K562 (cell line): ENCODE measurements at regions not wholly inside any gene's neighbourhood (a gene's known extent, or its start where the extent isn't known, plus 50 kb on each side); places are given as distances from the start of the nearest gene placed in this dataset.

ENCODE experiments used
- ATAC-seq: fragments of 200-7000 bp; cut with Tn5 transposase; 3 replicates; pipeline ENCODE4 v1.9.1; 2020; ENCODE audit warnings: moderate library complexity
- BruUV-seq: library from RNA; stranded (reverse); fragments of 400-500 nt; replicated peaks from 2 replicates; lab custom pipeline; 2021; lab: Mats Ljungman, UMichigan
- CTCF ChIA-PET: fragments of 300-600 bp; formaldehyde crosslinking; extraction: SDS; loops from one replicate; lab custom pipeline; 2021; ENCODE audit warnings: low intra/inter-chr PET ratio; lab: Yijun Ruan, JAX
- POLR2A ChIA-PET: fragments of 300-600, 350-650 bp; sonication (Branson Sonifier 250); formaldehyde crosslinking; extraction: SDS; loops from one replicate; lab custom pipeline; 2021; ENCODE audit warnings: antibody characterized with exemption, inconsistent platforms; lab: Yijun Ruan, JAX
- DNase-seq, 4 experiments: peaks; one replicate each; pipeline versions ENCODE4 v3.0.0 to v3.0.0-alpha.2; 2011 to 2018; ENCODE audit warnings: low spot score in 3 of 4, mixed read lengths in 3 of 4; ENCODE audit errors: extremely low read depth in 1 of 4
- FAIRE-seq: peaks from 2 replicates; lab custom pipeline; 2011; peaks lifted over from hg19 to GRCh38; lab: Jason Lieb, UNC
- H2AFZ ChIP-seq: 2 replicates; pipeline ENCODE4 v1.6.0; 2011; ENCODE audit warnings: low read depth, low read length, control low read depth, inconsistent platforms
- H3K27ac ChIP-seq: fragments of 200-600 bp; 3 replicates; pipeline ENCODE4 v1.8.0; 2011; ENCODE audit warnings: low read depth, mild to moderate bottlenecking, control low read depth, inconsistent platforms, low read length, moderate library complexity, mixed read lengths; ENCODE audit errors: extremely low read depth
- H3K27me3 ChIP-seq, 2 experiments: fragments of 300-600 bp in 1 of 2; 2 replicates in 1 of 2; 3 replicates in 1 of 2; pipeline versions ENCODE4 v1.6.0 to v1.8.0; 2011; ENCODE audit warnings: inconsistent platforms in 2 of 2, low read length in 2 of 2, mild to moderate bottlenecking in 1 of 2, mixed read lengths in 1 of 2, moderate library complexity in 1 of 2; ENCODE audit not compliant: control insufficient read depth in 2 of 2, insufficient read depth in 2 of 2
- H3K36me3 ChIP-seq: fragments of 300-600 bp; 3 replicates; pipeline ENCODE4 v1.8.0; 2011; ENCODE audit warnings: mild to moderate bottlenecking, low read length, inconsistent platforms; ENCODE audit not compliant: control insufficient read depth, insufficient read depth
- H3K4me1 ChIP-seq, 2 experiments: fragments of 200-600 bp in 1 of 2; replicated peaks in 1 of 2; 2 replicates in 1 of 2; 3 replicates in 1 of 2; pipeline versions ENCODE4 v1.5.1 to v1.8.0; 2011; ENCODE audit warnings: inconsistent platforms in 2 of 2, low read length in 2 of 2, mild to moderate bottlenecking in 1 of 2, mixed read lengths in 1 of 2, moderate library complexity in 1 of 2; ENCODE audit not compliant: control insufficient read depth in 2 of 2, insufficient read depth in 2 of 2
- H3K4me2 ChIP-seq: 2 replicates; pipeline ENCODE4 v1.6.1; 2011; ENCODE audit warnings: low read length, control low read depth, inconsistent platforms, mixed read lengths; ENCODE audit not compliant: insufficient read depth
- H3K4me3 ChIP-seq: fragments of 200-600 bp; sonication (generic), shearing (Covaris generic); 2 replicates; pipeline ENCODE4 v1.5.1; 2016; ENCODE audit warnings: control low read depth, inconsistent platforms
- H3K79me2 ChIP-seq: fragments of 200-600 bp; 3 replicates; pipeline ENCODE4 v1.8.0; 2011; ENCODE audit warnings: low read length, inconsistent platforms; ENCODE audit not compliant: control insufficient read depth, insufficient read depth
- H3K9ac ChIP-seq, 2 experiments: 2 replicates each; pipeline versions ENCODE4 v1.6.0 to v1.6.1; 2011; ENCODE audit warnings: low read depth in 2 of 2, low read length in 2 of 2, control low read depth in 1 of 2, inconsistent platforms in 1 of 2, mild to moderate bottlenecking in 1 of 2, mixed read lengths in 1 of 2; ENCODE audit not compliant: insufficient read depth in 1 of 2
- H3K9me1 ChIP-seq: one replicate; pipeline ENCODE4 v1.6.0; 2011; ENCODE audit warnings: inconsistent platforms, mild to moderate bottlenecking, low read length, moderate library complexity; ENCODE audit not compliant: control insufficient read depth, insufficient read depth
- H3K9me3 ChIP-seq: replicated peaks from 2 replicates; pipeline ENCODE4 v1.5.1; 2011; ENCODE audit warnings: low read depth, low read length, inconsistent platforms; ENCODE audit not compliant: control insufficient read depth, insufficient read depth
- H4K20me1 ChIP-seq: replicated peaks from 2 replicates; pipeline ENCODE4 v1.6.1; 2011; ENCODE audit warnings: low read length, inconsistent platforms, mixed read lengths; ENCODE audit not compliant: control insufficient read depth, insufficient read depth
- GTF2E2 ChIP-seq: fragments of 200-800 bp; sonication (Bioruptor generic); IDR thresholded peaks from 2 replicates; pipeline ENCODE4 v1.6.1; 2016; ENCODE audit warnings: missing genetic modification characterization, missing compliant biosample characterization
- ILF3 ChIP-seq: fragments of 450-650 bp; IDR thresholded peaks from 2 replicates; pipeline ENCODE4 v1.6.1; 2018; ENCODE audit warnings: antibody characterized with exemption, mild to moderate bottlenecking, moderate library complexity, borderline replicate concordance
- KLF10 ChIP-seq: fragments of 250-450 bp; sonication (Bioruptor Pico); IDR thresholded peaks from 2 replicates; pipeline ENCODE4 v1.6.1; 2021; ENCODE audit warnings: matching md5 sums
- MCM5 ChIP-seq: fragments of 450-650 bp; IDR thresholded peaks from 2 replicates; pipeline ENCODE4 v1.6.1; 2016; ENCODE audit warnings: low read depth
- PML ChIP-seq: IDR thresholded peaks from 2 replicates; pipeline ENCODE4 v1.6.1; 2012; ENCODE audit warnings: low read length, inconsistent platforms
- PPARD ChIP-seq: fragments of 250-450 bp; sonication (Bioruptor Pico); IDR thresholded peaks from 2 replicates; pipeline ENCODE4 v1.8.0; 2022; ENCODE audit warnings: inconsistent platforms, mild to moderate bottlenecking, moderate library complexity
- PRMT5 ChIP-seq: sonication (generic); formaldehyde crosslinking; IDR thresholded peaks from 2 replicates; pipeline ENCODE4 v1.5.0; 2020; ENCODE audit warnings: missing genetic modification reagents
- PTTG1 ChIP-seq: fragments of 450-650 bp; IDR thresholded peaks from 2 replicates; pipeline ENCODE4 v1.6.1; 2016; ENCODE audit warnings: low read depth, mild to moderate bottlenecking, missing genetic modification characterization, missing compliant biosample characterization
- RCOR1 ChIP-seq, 2 experiments: IDR thresholded peaks; 2 replicates each; pipeline ENCODE4 v1.6.1; 2012; ENCODE audit warnings: low read depth in 2 of 2, low read length in 2 of 2, borderline replicate concordance in 1 of 2, improper control_type of control experiment in 1 of 2
- SP1 ChIP-seq: sonication (generic); formaldehyde crosslinking; IDR thresholded peaks from 2 replicates; pipeline ENCODE4 v1.8.1; 2022; ENCODE audit warnings: mild to moderate bottlenecking, missing genetic modification reagents
- STAT5B ChIP-seq: fragments of 250-450 bp; sonication (Bioruptor Pico); IDR thresholded peaks from 2 replicates; pipeline ENCODE4 v1.8.0; 2021; ENCODE audit warnings: mild to moderate bottlenecking, inconsistent platforms
- TCFL5 ChIP-seq: fragments of 250-450 bp; sonication (Bioruptor Pico); conservative IDR thresholded peaks from 2 replicates; pipeline ENCODE4 v1.6.1; 2021; ENCODE audit warnings: mild to moderate bottlenecking, moderate library complexity, matching md5 sums
- XRCC3 ChIP-seq: fragments of 450-650 bp; IDR thresholded peaks from 2 replicates; pipeline ENCODE4 v1.6.1; 2017; ENCODE audit warnings: mild to moderate bottlenecking, moderate library complexity
- ZNF124 ChIP-seq: sonication (generic); formaldehyde crosslinking; IDR thresholded peaks from 2 replicates; pipeline ENCODE4 v1.8.1; 2022; ENCODE audit warnings: missing genetic modification reagents
- ZNF280B ChIP-seq: fragments of 250-450 bp; sonication (Bioruptor Pico); IDR thresholded peaks from 2 replicates; pipeline ENCODE4 v1.5.1; 2021; ENCODE audit warnings: mild to moderate bottlenecking
- ZNF76 ChIP-seq: fragments of 250-450 bp; sonication (Bioruptor Pico); IDR thresholded peaks from 2 replicates; pipeline ENCODE4 v1.4.0; 2020; ENCODE audit warnings: mild to moderate bottlenecking, moderate library complexity, borderline replicate concordance
- WGBS: fragments of 100-300 bp; shearing (Covaris generic); methylation state at CpG from one replicate; pipeline ENCODE4 v1.1.6; 2016; ENCODE audit warnings: low coverage, mixed read lengths; ENCODE audit not compliant: insufficient coverage; ENCODE audit errors: missing lambda C conversion rate; 5-methylcytosine and 5-hydroxymethylcytosine counted together
- in situ Hi-C: fragments of 300-500 bp; cut with MboI; formaldehyde crosslinking; loops from 4 replicates; pipeline ENCODE4 v1.15.0; 2018; ENCODE audit warnings: inconsistent platforms, mixed read lengths
- intact Hi-C: fragments of 100-400 bp; cut with micrococcal nuclease; formaldehyde crosslinking; loops from 2 replicates; pipeline ENCODE4 v1.14.2; 2022
- TF ChIP-seq, protein P1 (sequence below): fragments of 450-650 bp; IDR thresholded peaks from 2 replicates; pipeline ENCODE4 v1.7.1; 2018; ENCODE audit warnings: mild to moderate bottlenecking, low read depth; ENCODE audit not compliant: partially characterized antibody
- TF ChIP-seq, protein P2 (sequence below): fragments of 250-450 bp; sonication (Bioruptor Pico); IDR thresholded peaks from 2 replicates; pipeline ENCODE4 v1.8.0; 2021; ENCODE audit warnings: moderate library complexity, mild to moderate bottlenecking, inconsistent platforms

GRCh38 chr2:43065036-43065435 lies 161.4 kb downstream of the ZFP36L2 start:
- in situ Hi-C loops: no loop called here
- no TSS peak for BruUV-seq
- WGBS: 57% methylated on average over 3 of the region's 3 CpGs
- ATAC-seq (no peak), DNase-seq (no peak), FAIRE-seq (no peak)
- Histone ChIP-seq H3K9me1 (no peaks in the 10 kb centered on the region), H4K20me1 (no peaks in the 10 kb centered on the region), H3K4me1 (peaks cover 11 to 34% of the 10 kb centered on the region in 2 experiments; a peak in 4 of 5 replicates), H3K27me3 (no peaks in the 10 kb centered on the region), H3K27ac (no peak overlapping the region), H3K9ac (no peak overlapping the region), H2AFZ (no peak overlapping the region), H3K4me3 (no peak overlapping the region), H3K79me2 (no peaks in the 10 kb centered on the region), H3K36me3 (no peaks in the 10 kb centered on the region), H3K9me3 (no peaks in the 10 kb centered on the region), H3K4me2 (no peak overlapping the region)
- TF ChIP-seq, protein P1, sequence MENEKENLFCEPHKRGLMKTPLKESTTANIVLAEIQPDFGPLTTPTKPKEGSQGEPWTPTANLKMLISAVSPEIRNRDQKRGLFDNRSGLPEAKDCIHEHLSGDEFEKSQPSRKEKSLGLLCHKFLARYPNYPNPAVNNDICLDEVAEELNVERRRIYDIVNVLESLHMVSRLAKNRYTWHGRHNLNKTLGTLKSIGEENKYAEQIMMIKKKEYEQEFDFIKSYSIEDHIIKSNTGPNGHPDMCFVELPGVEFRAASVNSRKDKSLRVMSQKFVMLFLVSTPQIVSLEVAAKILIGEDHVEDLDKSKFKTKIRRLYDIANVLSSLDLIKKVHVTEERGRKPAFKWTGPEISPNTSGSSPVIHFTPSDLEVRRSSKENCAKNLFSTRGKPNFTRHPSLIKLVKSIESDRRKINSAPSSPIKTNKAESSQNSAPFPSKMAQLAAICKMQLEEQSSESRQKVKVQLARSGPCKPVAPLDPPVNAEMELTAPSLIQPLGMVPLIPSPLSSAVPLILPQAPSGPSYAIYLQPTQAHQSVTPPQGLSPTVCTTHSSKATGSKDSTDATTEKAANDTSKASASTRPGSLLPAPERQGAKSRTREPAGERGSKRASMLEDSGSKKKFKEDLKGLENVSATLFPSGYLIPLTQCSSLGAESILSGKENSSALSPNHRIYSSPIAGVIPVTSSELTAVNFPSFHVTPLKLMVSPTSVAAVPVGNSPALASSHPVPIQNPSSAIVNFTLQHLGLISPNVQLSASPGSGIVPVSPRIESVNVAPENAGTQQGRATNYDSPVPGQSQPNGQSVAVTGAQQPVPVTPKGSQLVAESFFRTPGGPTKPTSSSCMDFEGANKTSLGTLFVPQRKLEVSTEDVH: no peak
- TF ChIP-seq MCM5 (no peak), PML (no peak), ZNF76 (CRISPR knock-in tag) (no peak), PTTG1 (tag) (no peak), XRCC3 (no peak), TCFL5 (CRISPR knock-in tag) (no peak), GTF2E2 (no peak), STAT5B (no peak), SP1 (CRISPR knock-in tag) (no peak), PRMT5 (CRISPR knock-in tag) (no peak), PPARD (CRISPR knock-in tag) (no peak), KLF10 (CRISPR knock-in tag) (no peak), ILF3 (no peak), ZNF280B (CRISPR knock-in tag) (no peak), ZNF124 (no peak), RCOR1 (IDR thresholded peaks at IDR 0.05; ENCODE audit: borderline replicate concordance in 1 of 2, low read depth in 2 of 2, low read length in 2 of 2) (no peak)
- TF ChIP-seq, protein P2, sequence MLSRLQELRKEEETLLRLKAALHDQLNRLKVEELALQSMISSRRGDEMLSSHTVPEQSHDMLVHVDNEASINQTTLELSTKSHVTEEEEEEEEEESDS: no peak
- POLR2A ChIA-PET: interaction anchor here (0.6 to 0.8 kb wide), 2 partner anchors 9 to 38 kb away, joined by 3 read pairs; no protein-coding TSS in a partner anchor
- intact Hi-C loops: no loop called here
- CTCF ChIA-PET: no interaction called here
